PFSK-1 (cell line): ENCODE measurements at regions not wholly inside any gene's neighbourhood (a gene's known extent, or its start where the extent isn't known, plus 50 kb on each side); places are given as distances from the start of the nearest gene placed in this dataset.

Experiments
- FOXP2 ChIP-seq: optimal IDR thresholded peaks from 2 replicates; pipeline ENCODE3; 2011; ENCODE audit warnings: borderline replicate concordance, control low read depth, inconsistent platforms; ENCODE audit not compliant: insufficient read depth; ENCODE audit errors: extremely low read length, extremely low read depth
- POLR2AphosphoS5 ChIP-seq: IDR thresholded peaks from 2 replicates; pipeline ENCODE4 v1.6.1; 2012; ENCODE audit warnings: low read depth, mild to moderate bottlenecking, control low read depth, low read length, moderate library complexity
- REST ChIP-seq, 2 experiments: IDR thresholded peaks; 2 replicates each; pipeline versions ENCODE4 v1.6.1 to v1.8.0; 2011 to 2012; ENCODE audit warnings: low read depth in 2 of 2, low read length in 2 of 2, control low read depth in 1 of 2, inconsistent platforms in 1 of 2, mild to moderate bottlenecking in 1 of 2, moderate library complexity in 1 of 2; ENCODE audit not compliant: insufficient read depth in 1 of 2
- TAF1 ChIP-seq: IDR thresholded peaks from 2 replicates; pipeline ENCODE4 v1.6.1; 2012; ENCODE audit warnings: low read length, control low read depth, borderline replicate concordance; ENCODE audit not compliant: insufficient read depth

GRCh38 chr10:30786906-30787305 lies 157.4 kb upstream of the LYZL2 start:
- TF ChIP-seq POLR2AphosphoS5 (no peak), TAF1 (no peak), REST (IDR thresholded peaks at IDR 0.05; ENCODE audit: insufficient read depth in 1 of 2, low read depth in 2 of 2, low read length in 2 of 2) (no peak), FOXP2 (no peak)
